ELR (cell line): ENCODE measurements at regions not wholly inside any gene's neighbourhood (a gene's known extent, or its start where the extent isn't known, plus 50 kb on each side); places are given as distances from the start of the nearest gene placed in this dataset.

ENCODE experiments used
- DNase-seq: peaks from one replicate; pipeline ENCODE4 v3.0.0-alpha.2; 2015; ENCODE audit warnings: low read depth

- no peak for DNase-seq
These were observed 321.5 kb downstream of the LRFN2 start for GRCh38 chr6:40265615-40266014.

DNA sequence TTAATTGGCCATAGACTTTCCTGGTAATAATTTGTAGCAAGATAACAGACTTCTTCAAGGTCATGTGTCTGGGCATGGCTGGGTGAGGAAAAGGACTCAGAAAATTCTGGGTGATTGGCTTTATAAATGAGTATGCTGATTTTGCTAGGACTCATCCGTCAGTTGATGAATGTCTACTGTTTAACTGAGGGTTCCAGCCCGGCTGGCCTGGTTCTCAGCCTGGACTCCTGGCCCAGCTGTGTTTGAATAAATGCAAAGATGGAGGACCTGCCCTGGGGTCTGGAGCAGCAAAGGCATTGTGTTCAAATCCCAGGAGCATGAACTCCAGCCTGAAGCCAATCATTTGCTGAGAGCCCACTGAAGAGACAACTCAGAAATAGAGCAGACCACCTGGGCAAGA is 323.2 kb downstream of the LRFN2 start:
- DNase-seq, result no peak

- no peak for DNase-seq
These were observed 324.8 kb downstream of the LRFN2 start for GRCh38 chr6:40262363-40262762.

- DNase-seq, result no peak
These were observed 324.3 kb upstream of the MOCS1 start for GRCh38 chr6:40258531-40258930.

DNA sequence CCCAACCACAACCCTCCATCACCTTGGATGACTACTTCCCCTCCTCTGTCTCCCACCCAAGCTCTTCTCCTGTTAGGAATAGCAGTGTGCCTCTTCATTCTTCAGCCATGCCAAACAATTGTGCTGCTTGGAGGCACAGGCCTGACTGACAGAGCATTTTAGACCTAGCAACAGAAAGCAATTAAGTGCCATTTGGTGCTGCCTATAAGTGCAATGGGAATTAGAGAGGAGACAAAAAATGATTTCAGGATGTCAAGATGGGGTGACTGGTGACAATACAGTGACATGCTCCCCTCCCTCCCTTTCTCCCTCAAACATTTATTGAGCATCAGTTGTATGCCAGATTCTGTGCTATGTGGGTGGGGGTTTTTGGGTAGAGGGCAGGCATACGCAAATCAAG is 322.6 kb upstream of the MOCS1 start:
- no peak for DNase-seq

DNA sequence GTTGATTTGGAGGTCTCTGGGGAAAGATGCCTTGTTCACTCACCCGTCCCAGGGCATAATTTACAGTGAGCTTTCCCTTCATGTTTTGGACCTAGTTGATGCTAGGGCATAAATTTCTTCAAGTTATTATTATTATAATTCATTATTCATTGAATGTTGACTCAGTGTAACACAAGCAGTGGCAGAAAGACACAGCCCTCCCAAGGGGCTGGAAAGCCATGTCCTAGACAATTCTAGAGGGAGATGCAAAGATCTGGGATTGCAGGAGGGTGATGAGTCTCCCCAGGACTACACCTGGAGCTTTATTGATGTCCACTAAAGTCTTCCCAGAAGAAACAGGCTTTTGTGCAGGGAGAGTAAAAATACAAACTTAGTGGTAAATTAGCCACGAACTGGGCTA is 322.0 kb upstream of the MOCS1 start:
- no peak for DNase-seq

DNA sequence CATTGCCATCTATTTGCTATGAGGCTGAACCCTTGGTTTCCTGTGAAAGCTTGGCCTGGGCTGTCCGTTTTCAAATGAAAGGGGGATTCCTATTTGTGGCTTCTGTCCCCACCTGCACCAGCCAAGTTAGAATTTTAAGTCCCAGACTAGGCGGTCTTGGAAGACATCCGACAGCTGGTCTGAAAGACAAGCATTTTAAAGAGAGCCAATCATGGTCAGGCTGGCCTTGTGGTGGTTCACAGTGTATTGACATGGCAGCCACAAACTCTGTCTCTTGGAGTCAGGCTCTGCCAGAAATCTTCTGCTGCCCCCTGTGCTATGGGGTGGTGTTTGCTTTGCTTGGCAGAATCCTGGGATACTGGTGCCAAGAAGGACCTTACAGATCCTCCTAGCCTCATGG is 319.2 kb upstream of the MOCS1 start:
- DNase-seq, result no peak

GRCh38 chr6:40252531-40253258 is 318.4 kb upstream of the MOCS1 start:
- DNase-seq, result no peak

GRCh38 chr6:40251637-40252300 is 317.5 kb upstream of the MOCS1 start:
- no peak for DNase-seq

DNA sequence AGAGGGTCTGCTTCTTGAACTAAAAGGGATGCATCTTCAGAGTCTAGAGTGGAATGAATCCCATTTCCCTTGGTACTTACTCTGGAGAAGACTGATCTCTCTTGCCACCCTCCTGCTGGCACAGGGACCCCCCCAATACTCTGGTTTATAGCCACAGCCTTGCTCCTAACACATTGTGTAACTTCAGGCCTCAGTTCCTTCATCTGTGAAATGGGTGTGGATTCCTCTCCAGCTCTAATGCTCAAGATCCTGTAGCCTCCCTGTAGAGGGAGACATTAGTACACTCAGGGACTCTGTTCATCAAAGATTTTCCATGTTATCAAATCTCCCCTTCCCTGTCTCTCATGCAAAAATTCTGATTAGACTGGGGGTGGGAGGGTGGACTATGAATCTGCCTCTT is 315.7 kb upstream of the MOCS1 start:
- DNase-seq, result no peak

DNA sequence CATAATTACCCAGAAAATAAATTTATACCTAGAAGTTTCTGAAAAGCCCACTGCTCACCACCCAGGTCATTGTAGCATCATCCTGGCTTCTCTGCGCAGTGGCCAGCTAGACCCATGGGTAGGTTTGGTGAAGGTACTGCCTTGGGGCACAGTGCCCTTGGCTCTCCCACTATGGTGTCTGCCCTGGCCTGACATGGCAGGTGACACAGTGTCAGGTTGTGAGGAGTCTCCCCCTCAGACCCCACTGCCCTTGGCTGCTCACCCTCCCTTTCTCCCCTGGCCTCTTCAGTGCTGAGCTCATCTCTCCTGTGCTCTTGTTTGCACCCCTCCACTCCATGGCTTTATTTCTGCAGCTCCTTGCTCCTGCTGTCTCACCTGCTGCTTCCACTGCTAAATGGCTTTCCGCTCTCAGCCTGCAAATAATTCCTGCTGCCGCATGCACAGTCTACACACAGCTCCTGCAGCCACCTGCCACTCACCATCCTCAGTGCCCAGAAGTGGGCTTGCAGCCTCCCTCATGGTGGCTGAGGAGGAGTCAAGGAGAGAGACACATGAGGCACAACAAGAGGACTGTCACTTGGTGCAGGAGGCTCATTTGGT is 313.4 kb upstream of the MOCS1 start:
- no peak for DNase-seq

DNA sequence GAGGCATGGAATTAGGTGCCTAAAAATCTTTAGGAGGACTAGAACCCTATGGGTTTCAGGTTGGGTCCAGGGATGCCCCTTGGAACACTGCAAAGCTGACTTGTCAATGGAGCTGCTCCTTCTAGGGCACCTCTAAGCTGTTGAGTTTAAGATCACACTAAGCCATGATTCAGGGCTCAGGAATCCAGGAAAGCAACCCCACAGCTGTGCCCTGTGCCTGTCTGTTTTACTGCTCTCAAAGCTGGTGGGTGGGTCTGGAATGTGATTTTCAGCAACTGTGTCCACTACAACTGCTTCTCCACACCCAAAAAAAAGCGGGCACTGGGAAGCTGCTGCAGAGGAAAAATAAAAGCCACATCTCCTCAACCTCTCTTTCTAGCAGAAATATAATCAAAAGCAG is 310.4 kb upstream of the MOCS1 start:
- no peak for DNase-seq

- DNase-seq, result no peak
These were observed 298.4 kb upstream of the MOCS1 start for GRCh38 chr6:40232698-40233097.

DNA sequence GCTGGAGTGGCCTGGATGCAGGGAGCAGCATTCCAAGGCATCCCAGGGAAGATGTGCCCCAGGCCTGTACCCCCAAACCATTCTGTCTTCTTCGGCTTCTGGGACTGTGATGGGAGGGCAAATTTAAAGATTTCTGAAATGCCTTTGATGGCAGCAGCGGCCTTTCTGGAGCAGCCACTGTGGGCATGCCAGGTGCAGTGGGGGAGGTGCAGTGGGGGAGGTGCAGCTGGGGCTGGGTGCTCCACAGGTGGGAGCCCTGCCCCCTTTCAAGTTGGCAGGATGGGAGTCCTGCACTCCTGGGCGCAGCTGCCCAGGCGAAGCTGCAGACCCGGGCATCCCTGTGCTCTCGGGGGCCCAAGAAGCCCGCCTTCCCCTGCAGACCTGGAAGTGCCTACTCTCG is 293.5 kb upstream of the MOCS1 start:
- DNase-seq, result no peak

- DNase-seq, result no peak
These were observed 288.1 kb upstream of the MOCS1 start for GRCh38 chr6:40222354-40222753.

GRCh38 chr6:40219799-40220198 is 285.5 kb upstream of the MOCS1 start:
- no peak for DNase-seq

DNA sequence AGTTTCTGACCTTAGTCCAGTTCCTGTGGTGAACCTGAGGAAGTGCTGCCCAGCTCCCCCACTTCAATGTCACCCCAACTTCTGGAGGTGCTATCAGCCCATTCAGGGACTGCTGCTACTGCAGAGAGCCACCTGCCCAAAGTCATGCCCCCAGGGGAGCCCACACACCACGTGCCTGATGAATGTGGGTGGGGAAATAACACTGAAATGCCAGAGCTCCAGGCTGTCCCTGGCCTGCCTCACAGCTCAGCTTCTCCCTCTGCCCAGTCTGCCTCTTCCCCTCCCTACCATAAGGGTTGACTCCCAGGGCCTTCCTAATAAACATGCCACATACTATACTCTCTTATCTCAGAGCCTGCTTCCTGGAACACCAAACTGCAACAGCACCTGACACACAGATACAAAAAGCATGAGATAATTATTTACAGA is 276.4 kb upstream of the MOCS1 start:
- DNase-seq, result no peak

GRCh38 chr6:40205801-40206200 is 271.5 kb upstream of the MOCS1 start:
- no peak for DNase-seq

DNA sequence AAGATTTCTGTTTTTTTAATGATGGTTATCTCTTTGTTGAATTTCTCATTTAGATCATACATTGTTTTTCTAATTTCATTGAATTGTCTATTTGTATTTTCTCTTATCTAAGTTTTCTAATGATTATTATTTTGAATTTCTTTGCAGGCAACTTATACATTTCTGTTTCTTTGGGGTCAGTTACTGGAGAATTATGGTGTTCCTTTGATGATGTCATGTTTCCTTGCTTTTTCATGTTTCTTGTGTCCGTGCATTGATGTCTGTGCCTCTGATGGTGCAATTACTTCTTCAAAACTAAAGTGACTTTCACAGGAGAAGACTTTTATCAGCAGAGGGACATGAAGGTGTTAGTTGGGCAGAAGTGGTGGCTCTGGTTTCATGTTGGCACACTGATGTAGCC is 270.7 kb upstream of the MOCS1 start:
- DNase-seq, result no peak

DNA sequence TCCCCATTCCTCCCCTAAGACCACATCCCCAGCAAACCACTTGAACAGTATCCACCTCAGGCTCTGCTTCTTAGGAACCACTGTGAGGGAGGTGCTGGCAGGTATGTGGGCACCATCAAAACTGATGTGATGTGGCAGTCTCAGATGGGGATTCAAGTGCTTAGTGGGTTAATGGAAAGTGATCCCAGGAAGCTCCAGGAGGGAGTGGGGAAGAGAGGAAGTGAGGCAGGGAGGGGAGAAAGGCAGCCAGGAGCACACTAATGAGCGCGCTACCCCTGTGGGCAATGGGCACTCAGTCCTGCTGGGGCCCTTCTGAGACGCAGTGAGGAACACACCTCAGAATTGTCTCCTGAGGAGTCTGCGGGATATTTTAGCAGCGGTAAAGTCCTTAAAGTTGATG is 263.1 kb upstream of the MOCS1 start:
- DNase-seq, result no peak

DNA sequence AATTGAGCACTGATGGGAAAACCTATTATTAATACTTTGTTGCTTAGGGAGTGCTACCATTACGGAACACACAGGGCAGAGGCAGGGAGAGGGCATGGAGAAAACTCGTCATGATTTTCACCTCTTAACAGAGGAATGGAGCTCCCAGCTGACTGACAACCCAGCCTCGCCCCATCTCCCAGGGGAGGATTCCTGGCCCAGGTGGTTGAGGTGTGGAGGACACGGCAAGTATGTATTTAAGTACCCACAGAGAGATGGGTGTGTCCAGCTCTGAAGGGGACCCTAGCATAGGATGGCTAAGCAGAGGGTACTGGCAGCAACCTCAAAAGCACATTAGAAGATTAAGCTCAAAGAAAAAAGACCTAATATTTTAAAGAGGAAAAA is 261.9 kb upstream of the MOCS1 start:
- no peak for DNase-seq

- DNase-seq, result no peak
These were observed 261.3 kb upstream of the MOCS1 start for GRCh38 chr6:40195428-40196134.
